Adrenal gland (tissue), 5 donors: ENCODE measurements at regions not wholly inside any gene's neighbourhood (a gene's known extent, or its start where the extent isn't known, plus 50 kb on each side); places are given as distances from the start of the nearest gene placed in this dataset.

ENCODE experiments used
- POLR2A ChIP-seq, 2 donors: fragments of 450-650 bp; IDR thresholded peaks; one replicate each; pipeline ENCODE4 v1.6.1; 2017; ENCODE audit warnings: antibody characterized with exemption in 2 of 2, mild to moderate bottlenecking in 2 of 2, moderate library complexity in 1 of 2
- TF ChIP-seq, protein P1 (sequence below), 6 experiments: fragments of 450-650 bp in 4 of 6; fragments of 200-600 bp in 2 of 6; sonication (generic) in 1 of 6; IDR thresholded peaks; 1 replicate in 5 of 6; 2 replicates in 1 of 6; pipeline versions ENCODE4 v1.5.1 to v1.8.0; 2016 to 2021; ENCODE audit warnings: antibody characterized with exemption in 6 of 6, mild to moderate bottlenecking in 2 of 6, moderate library complexity in 1 of 6
- donor health status: DM: no; HTN: no; CAD: no.

DNA sequence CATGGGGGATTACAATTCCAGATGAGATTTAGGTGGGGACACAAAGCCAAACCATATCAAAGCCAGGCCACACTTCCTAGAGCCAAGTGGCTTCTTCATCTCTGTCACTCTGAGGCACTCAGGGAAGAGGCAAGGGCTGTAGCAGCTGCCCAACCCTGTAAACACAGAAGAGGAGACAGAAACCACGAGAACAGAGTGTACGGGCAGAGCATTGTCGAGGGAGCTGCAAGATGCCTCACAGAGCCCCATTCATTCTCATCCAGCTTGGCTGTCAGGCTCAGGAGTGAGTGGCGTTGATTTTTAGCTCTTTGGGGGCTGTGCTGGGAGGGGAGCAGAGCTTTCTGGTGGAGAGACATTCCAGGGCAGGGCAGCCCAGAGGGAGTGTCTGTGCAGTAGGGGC, 117.2 kb upstream of the SALL1 start:
- TF ChIP-seq POLR2A (IDR thresholded peaks at IDR 0.05): no peak
- TF ChIP-seq, protein P1, sequence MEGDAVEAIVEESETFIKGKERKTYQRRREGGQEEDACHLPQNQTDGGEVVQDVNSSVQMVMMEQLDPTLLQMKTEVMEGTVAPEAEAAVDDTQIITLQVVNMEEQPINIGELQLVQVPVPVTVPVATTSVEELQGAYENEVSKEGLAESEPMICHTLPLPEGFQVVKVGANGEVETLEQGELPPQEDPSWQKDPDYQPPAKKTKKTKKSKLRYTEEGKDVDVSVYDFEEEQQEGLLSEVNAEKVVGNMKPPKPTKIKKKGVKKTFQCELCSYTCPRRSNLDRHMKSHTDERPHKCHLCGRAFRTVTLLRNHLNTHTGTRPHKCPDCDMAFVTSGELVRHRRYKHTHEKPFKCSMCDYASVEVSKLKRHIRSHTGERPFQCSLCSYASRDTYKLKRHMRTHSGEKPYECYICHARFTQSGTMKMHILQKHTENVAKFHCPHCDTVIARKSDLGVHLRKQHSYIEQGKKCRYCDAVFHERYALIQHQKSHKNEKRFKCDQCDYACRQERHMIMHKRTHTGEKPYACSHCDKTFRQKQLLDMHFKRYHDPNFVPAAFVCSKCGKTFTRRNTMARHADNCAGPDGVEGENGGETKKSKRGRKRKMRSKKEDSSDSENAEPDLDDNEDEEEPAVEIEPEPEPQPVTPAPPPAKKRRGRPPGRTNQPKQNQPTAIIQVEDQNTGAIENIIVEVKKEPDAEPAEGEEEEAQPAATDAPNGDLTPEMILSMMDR (IDR thresholded peaks at IDR 0.05): no peak
